Sigmoid colon (tissue), 6 donors: ENCODE measurements at regions not wholly inside any gene's neighbourhood (a gene's known extent, or its start where the extent isn't known, plus 50 kb on each side); places are given as distances from the start of the nearest gene placed in this dataset.

Experiments
- DNase-seq: peaks from one replicate; pipeline ENCODE4 v3.0.0-alpha.2; 2019
- H3K27ac ChIP-seq, 4 donors: fragments of 200-600 bp; sonication (generic); one replicate each; pipeline ENCODE4 v1.5.1; 2016 to 2019; ENCODE audit warnings: mild to moderate bottlenecking in 1 of 4
- H3K27me3 ChIP-seq, 3 donors: fragments of 200-600 bp; sonication (generic); one replicate each; pipeline ENCODE4 v1.5.1; 2019; ENCODE audit warnings: mild to moderate bottlenecking in 1 of 3
- H3K36me3 ChIP-seq, 4 donors: fragments of 200-600 bp; sonication (generic); one replicate each; pipeline ENCODE4 v1.5.1; 2016 to 2019
- H3K4me1 ChIP-seq, 4 donors: fragments of 200-600 bp; sonication (generic); one replicate each; pipeline ENCODE4 v1.5.1; 2017 to 2019
- H3K4me3 ChIP-seq, 4 donors: fragments of 200-600 bp; sonication (generic); one replicate each; pipeline ENCODE4 v1.5.1; 2017 to 2019; ENCODE audit warnings: mild to moderate bottlenecking in 2 of 4, moderate library complexity in 1 of 4
- H3K9me3 ChIP-seq, 4 donors: fragments of 200-600 bp in 3 of 4; sonication (generic) in 3 of 4; one replicate each; pipeline versions ENCODE4 v1.5.1 to v1.6.1; 2013 to 2019
- CTCF ChIP-seq, 4 experiments: fragments of 450-650 bp in 3 of 4; fragments of 200-600 bp in 1 of 4; IDR thresholded peaks; one replicate each; pipeline ENCODE4 v1.5.1; 2016 to 2019; ENCODE audit warnings: antibody characterized with exemption in 4 of 4, mild to moderate bottlenecking in 3 of 4, moderate library complexity in 2 of 4
- EP300 ChIP-seq, 4 donors: sonication (generic); formaldehyde crosslinking; IDR thresholded peaks; one replicate each; pipeline ENCODE4 v1.6.1; 2017; ENCODE audit warnings: antibody characterized with exemption in 4 of 4
- POLR2A ChIP-seq, 2 donors: fragments of 450-650 bp; IDR thresholded peaks; one replicate each; pipeline ENCODE4 v1.6.1; 2016; ENCODE audit warnings: antibody characterized with exemption in 2 of 2, mild to moderate bottlenecking in 2 of 2, moderate library complexity in 2 of 2
- POLR2AphosphoS5 ChIP-seq, 4 donors: sonication (generic); formaldehyde crosslinking; IDR thresholded peaks; one replicate each; pipeline ENCODE4 v1.6.1; 2017; ENCODE audit warnings: antibody characterized with exemption in 4 of 4
- WGBS, 2 donors: extraction: QIAGEN DNeasy Blood & Tissue Kit; methylation state at CpG; one replicate each; pipeline ENCODE4 v1.1.7; 2013; 5-methylcytosine and 5-hydroxymethylcytosine counted together
- intact Hi-C: fragments of 100-400 bp; cut with DNase I; formaldehyde crosslinking; loops from one replicate; pipeline ENCODE4 v1.15.1; 2023
- donor health status: healthy with polysubstance abuse.
- donor health status: healthy.

GRCh38 chr14:97281741-97282140 lies 484.6 kb downstream of the VRK1 start:
- Histone ChIP-seq H3K36me3 (no peaks in the 10 kb centered on the region), H3K4me3 (no peak overlapping the region), H3K9me3 (no peaks in the 10 kb centered on the region), H3K27ac (no peak overlapping the region), H3K27me3 (no peaks in the 10 kb centered on the region), H3K4me1 (no peaks in the 10 kb centered on the region)
- 57 to 76% methylated on average over 3 of the region's 3 CpGs for WGBS, 2 donors
- intact Hi-C loops: no loop called here
- no peak for DNase-seq
- TF ChIP-seq POLR2AphosphoS5 (IDR thresholded peaks at IDR 0.05) (no peak), POLR2A (IDR thresholded peaks at IDR 0.05) (no peak), CTCF (IDR thresholded peaks at IDR 0.05) (no peak)

- H3K9me3 ChIP-seq: no peaks in the 10 kb centered on the region
- no peak for TF ChIP-seq POLR2AphosphoS5 (IDR thresholded peaks at IDR 0.05)
- no peak for TF ChIP-seq EP300 (IDR thresholded peaks at IDR 0.05)
- DNase-seq: no peak
Measured at GRCh38 chr14:97282210-97283004, 485.2 kb downstream of the VRK1 start.

GRCh38 chr14:97283005-97283403 lies 485.8 kb downstream of the VRK1 start:
- TF ChIP-seq POLR2A (IDR thresholded peaks at IDR 0.05): no peak
- no peak for TF ChIP-seq EP300 (IDR thresholded peaks at IDR 0.05)
- TF ChIP-seq CTCF (IDR thresholded peaks at IDR 0.05): no peak
- no peak for TF ChIP-seq POLR2AphosphoS5 (IDR thresholded peaks at IDR 0.05)
- DNase-seq: no peak
- no peaks in the 10 kb centered on the region for H3K4me1 ChIP-seq
- intact Hi-C loops: no loop called here
- no peaks in the 10 kb centered on the region for H3K36me3 ChIP-seq
- H3K9me3 ChIP-seq: no peaks in the 10 kb centered on the region
- H3K4me3 ChIP-seq: no peak overlapping the region
- 85 to 89% methylated on average over 9 of the region's 9 CpGs for WGBS, 2 donors
- no peaks in the 10 kb centered on the region for H3K27me3 ChIP-seq
- H3K27ac ChIP-seq: no peak overlapping the region

More at GRCh38 chr14:97282210-97283004, 485.2 kb downstream of the VRK1 start:
- no peaks in the 10 kb centered on the region for H3K36me3 ChIP-seq
- WGBS, 2 donors: 60 to 77% methylated on average over 7 of the region's 7 CpGs
- H3K4me1 ChIP-seq: no peaks in the 10 kb centered on the region
- H3K27me3 ChIP-seq: no peaks in the 10 kb centered on the region
- no peak overlapping the region for H3K27ac ChIP-seq
- no peak overlapping the region for H3K4me3 ChIP-seq
- intact Hi-C loops: no loop called here

- intact Hi-C loops: no loop called here
- no peaks in the 10 kb centered on the region for H3K36me3 ChIP-seq
- H3K4me3 ChIP-seq: no peak overlapping the region
- no peak overlapping the region for H3K27ac ChIP-seq
- 75 to 78% methylated on average over 8 of the region's 8 CpGs for WGBS, 2 donors
- TF ChIP-seq CTCF (IDR thresholded peaks at IDR 0.05) (no peak), EP300 (IDR thresholded peaks at IDR 0.05) (no peak), POLR2A (IDR thresholded peaks at IDR 0.05) (no peak), POLR2AphosphoS5 (IDR thresholded peaks at IDR 0.05) (no peak)
- H3K9me3 ChIP-seq: no peaks in the 10 kb centered on the region
- no peaks in the 10 kb centered on the region for H3K27me3 ChIP-seq
- DNase-seq: no peak
- H3K4me1 ChIP-seq: no peaks in the 10 kb centered on the region
Measured at GRCh38 chr14:97283426-97283825, 486.2 kb downstream of the VRK1 start.

GRCh38 chr14:97283841-97284240 lies 486.7 kb downstream of the VRK1 start:
- no peak for TF ChIP-seq POLR2AphosphoS5 (IDR thresholded peaks at IDR 0.05)
- TF ChIP-seq CTCF (IDR thresholded peaks at IDR 0.05): no peak
- TF ChIP-seq EP300 (IDR thresholded peaks at IDR 0.05): no peak
- no peak for TF ChIP-seq POLR2A (IDR thresholded peaks at IDR 0.05)
- Histone ChIP-seq H3K27me3 (no peaks in the 10 kb centered on the region), H3K27ac (no peak overlapping the region), H3K9me3 (no peaks in the 10 kb centered on the region), H3K4me1 (no peaks in the 10 kb centered on the region), H3K4me3 (no peak overlapping the region), H3K36me3 (no peaks in the 10 kb centered on the region)
- no peak for DNase-seq
- intact Hi-C loops: no loop called here
- 83 to 85% methylated on average over 6 of the region's 6 CpGs for WGBS, 2 donors
